Loucy (cell line): ENCODE measurements at regions not wholly inside any gene's neighbourhood (a gene's known extent, or its start where the extent isn't known, plus 50 kb on each side); places are given as distances from the start of the nearest gene placed in this dataset.

Experiments
- H2AFZ ChIP-seq: fragments of 200-600 bp; sonication (generic); 2 replicates; pipeline ENCODE4 v1.6.0; 2016; ENCODE audit warnings: antibody characterized with exemption, mild to moderate bottlenecking, low read length, moderate library complexity
- H3F3A ChIP-seq: fragments of 200-600 bp; 2 replicates; pipeline ENCODE4 v1.6.0; 2016; ENCODE audit warnings: antibody characterized with exemption, low read depth, mild to moderate bottlenecking
- H3K27me3 ChIP-seq: fragments of 200-600 bp; sonication (generic); 2 replicates; pipeline ENCODE4 v1.6.1; 2014; ENCODE audit warnings: low read length, mild to moderate bottlenecking; ENCODE audit not compliant: insufficient read depth, poor library complexity, severe bottlenecking
- H3K36me3 ChIP-seq: fragments of 200-600 bp; sonication (generic); 2 replicates; pipeline ENCODE4 v1.6.1; 2016; ENCODE audit warnings: low read length; ENCODE audit not compliant: insufficient read depth
- H3K4me1 ChIP-seq: fragments of 200-600 bp; sonication (generic); 2 replicates; pipeline ENCODE4 v1.5.1; 2014; ENCODE audit warnings: low read length, mild to moderate bottlenecking; ENCODE audit not compliant: insufficient read depth, poor library complexity, severe bottlenecking
- H3K4me2 ChIP-seq: fragments of 200-600 bp; sonication (generic); 2 replicates; pipeline ENCODE4 v1.6.0; 2014; ENCODE audit warnings: antibody characterized with exemption, low read length, low read depth, mild to moderate bottlenecking; ENCODE audit not compliant: poor library complexity, severe bottlenecking
- H3K4me3 ChIP-seq: fragments of 200-600 bp; sonication (generic); 2 replicates; pipeline ENCODE4 v1.5.1; 2014; ENCODE audit warnings: low read length, mild to moderate bottlenecking, mixed read lengths; ENCODE audit not compliant: poor library complexity, severe bottlenecking
- H3K79me2 ChIP-seq: fragments of 200-600 bp; sonication (generic); 2 replicates; pipeline ENCODE4 v1.6.1; 2014; ENCODE audit warnings: low read length; ENCODE audit not compliant: insufficient read depth
- H3K9ac ChIP-seq: fragments of 200-600 bp; sonication (generic); 2 replicates; pipeline ENCODE4 v1.6.0; 2014; ENCODE audit warnings: mild to moderate bottlenecking, low read depth, low read length, moderate library complexity; ENCODE audit not compliant: poor library complexity, severe bottlenecking
- H3K9me2 ChIP-seq: fragments of 200-600 bp; sonication (generic); replicated peaks from 2 replicates; pipeline ENCODE4 v1.6.1; 2016; ENCODE audit warnings: low read depth, low read length, mixed read lengths
- H3K9me3 ChIP-seq: fragments of 200-600 bp; sonication (generic); 2 replicates; pipeline ENCODE4 v1.6.1; 2014; ENCODE audit warnings: mild to moderate bottlenecking, antibody characterized with exemption, low read length, low read depth; ENCODE audit not compliant: insufficient read depth
- H4K20me1 ChIP-seq: fragments of 200-600 bp; sonication (generic); 2 replicates; pipeline ENCODE4 v1.6.0; 2014; ENCODE audit warnings: antibody characterized with exemption, low read length, mild to moderate bottlenecking; ENCODE audit not compliant: insufficient read depth, poor library complexity, severe bottlenecking
- EZH2phosphoT487 ChIP-seq: fragments of 200-600 bp; IDR thresholded peaks from 2 replicates; pipeline ENCODE4 v1.6.1; 2018; ENCODE audit warnings: antibody characterized with exemption, mild to moderate bottlenecking, moderate library complexity, borderline replicate concordance
- TF ChIP-seq, protein P1 (sequence below): fragments of 200-600 bp; sonication (generic); conservative IDR thresholded peaks from 2 replicates; pipeline ENCODE4 v1.5.1; 2014; ENCODE audit warnings: mild to moderate bottlenecking, antibody characterized with exemption, low read length

DNA sequence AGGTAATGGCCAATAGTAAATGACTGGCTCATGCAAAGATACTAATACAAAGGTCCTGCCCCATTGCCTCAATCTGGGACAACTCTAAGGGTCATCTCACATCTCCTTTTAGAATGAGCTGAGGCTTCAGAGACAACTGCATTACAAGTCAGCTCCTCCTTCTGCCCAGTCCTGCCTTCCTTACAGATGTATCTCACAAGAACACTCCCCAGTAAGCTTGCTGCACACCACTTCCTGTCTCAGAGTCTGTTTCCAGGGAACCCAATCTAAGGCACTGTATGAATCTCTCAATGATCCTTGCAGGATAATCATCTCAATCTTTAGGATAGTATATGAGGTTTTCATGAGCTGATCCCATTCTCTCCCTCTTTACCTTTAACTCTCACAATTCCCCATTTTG lies 57.8 kb upstream of the ZDHHC17 start:
- H3K9me2 ChIP-seq, result no peaks in the 10 kb centered on the region
- no peaks in the 10 kb centered on the region for H3K36me3 ChIP-seq
- no peak overlapping the region for H3K4me3 ChIP-seq
- H3K9me3 ChIP-seq, result no peaks in the 10 kb centered on the region
- TF ChIP-seq, protein P1, sequence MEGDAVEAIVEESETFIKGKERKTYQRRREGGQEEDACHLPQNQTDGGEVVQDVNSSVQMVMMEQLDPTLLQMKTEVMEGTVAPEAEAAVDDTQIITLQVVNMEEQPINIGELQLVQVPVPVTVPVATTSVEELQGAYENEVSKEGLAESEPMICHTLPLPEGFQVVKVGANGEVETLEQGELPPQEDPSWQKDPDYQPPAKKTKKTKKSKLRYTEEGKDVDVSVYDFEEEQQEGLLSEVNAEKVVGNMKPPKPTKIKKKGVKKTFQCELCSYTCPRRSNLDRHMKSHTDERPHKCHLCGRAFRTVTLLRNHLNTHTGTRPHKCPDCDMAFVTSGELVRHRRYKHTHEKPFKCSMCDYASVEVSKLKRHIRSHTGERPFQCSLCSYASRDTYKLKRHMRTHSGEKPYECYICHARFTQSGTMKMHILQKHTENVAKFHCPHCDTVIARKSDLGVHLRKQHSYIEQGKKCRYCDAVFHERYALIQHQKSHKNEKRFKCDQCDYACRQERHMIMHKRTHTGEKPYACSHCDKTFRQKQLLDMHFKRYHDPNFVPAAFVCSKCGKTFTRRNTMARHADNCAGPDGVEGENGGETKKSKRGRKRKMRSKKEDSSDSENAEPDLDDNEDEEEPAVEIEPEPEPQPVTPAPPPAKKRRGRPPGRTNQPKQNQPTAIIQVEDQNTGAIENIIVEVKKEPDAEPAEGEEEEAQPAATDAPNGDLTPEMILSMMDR, result no peak
- TF ChIP-seq EZH2phosphoT487, result no peak
- peak overlapping the region; percentile 29 for H2AFZ ChIP-seq
- H3F3A ChIP-seq, result no peaks in the 10 kb centered on the region
- no peaks in the 10 kb centered on the region for H4K20me1 ChIP-seq
- H3K79me2 ChIP-seq, result no peaks in the 10 kb centered on the region
- peaks cover 7% of the 10 kb centered on the region for H3K4me1 ChIP-seq
- H3K27me3 ChIP-seq, result no peaks in the 10 kb centered on the region
- H3K9ac ChIP-seq, result no peak overlapping the region
- H3K4me2 ChIP-seq, result no peak overlapping the region

DNA sequence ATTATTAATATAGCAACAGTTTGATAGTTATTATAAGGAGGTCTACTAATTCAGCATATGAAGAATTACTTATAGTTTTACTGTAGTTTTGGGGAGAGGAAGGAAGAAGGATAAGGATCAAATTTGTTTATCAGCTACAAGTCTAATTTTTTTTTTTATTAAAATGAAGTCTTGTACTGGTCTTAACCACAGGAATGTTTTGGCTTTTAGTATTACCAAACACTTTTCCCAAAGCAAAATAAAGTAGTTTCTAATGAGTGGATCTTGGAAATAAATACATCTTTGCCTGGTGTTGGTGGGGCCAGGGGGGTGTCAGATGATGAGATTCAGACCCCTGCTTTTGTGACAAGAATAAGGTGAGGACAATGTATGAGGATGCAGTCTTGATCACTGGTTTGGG lies 57.2 kb upstream of the ZDHHC17 start:
- Histone ChIP-seq H3K36me3 (no peaks in the 10 kb centered on the region), H3K9ac (no peak overlapping the region), H3K9me3 (no peaks in the 10 kb centered on the region), H3K4me2 (no peak overlapping the region), H3K79me2 (no peaks in the 10 kb centered on the region), H4K20me1 (no peaks in the 10 kb centered on the region), H3K4me3 (no peak overlapping the region), H3K27me3 (no peaks in the 10 kb centered on the region), H3K9me2 (no peaks in the 10 kb centered on the region), H3K4me1 (peaks cover 7% of the 10 kb centered on the region), H2AFZ (no peak overlapping the region), H3F3A (no peaks in the 10 kb centered on the region)
- TF ChIP-seq, protein P1, result no peak
- TF ChIP-seq EZH2phosphoT487, result no peak

DNA sequence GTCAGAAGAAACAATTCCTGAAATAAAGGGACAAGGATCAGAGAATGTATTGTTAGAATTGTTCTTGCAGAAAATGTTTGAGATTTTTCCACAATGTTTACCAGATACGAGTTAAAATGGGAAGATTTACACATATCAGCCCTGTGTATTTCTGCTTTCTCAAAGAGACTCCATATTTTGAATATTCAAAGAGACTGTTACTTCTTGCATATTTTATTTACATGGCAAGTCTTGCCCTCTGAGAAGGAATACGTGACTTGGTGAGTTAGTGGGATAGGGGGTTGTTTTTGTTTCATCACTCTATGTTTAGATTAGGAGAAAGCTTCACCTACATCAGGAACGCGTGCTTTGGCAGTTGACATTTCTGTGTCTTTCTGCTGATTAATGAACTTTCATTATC lies 56.1 kb upstream of the ZDHHC17 start:
- no peak overlapping the region for H3K4me3 ChIP-seq
- no peaks in the 10 kb centered on the region for H3K9me2 ChIP-seq
- no peaks in the 10 kb centered on the region for H3K36me3 ChIP-seq
- H2AFZ ChIP-seq, result peak overlapping the region; percentile 44; the same call in 1 of the 2 replicates
- no peaks in the 10 kb centered on the region for H3K27me3 ChIP-seq
- H3K4me2 ChIP-seq, result no peak overlapping the region
- H3K4me1 ChIP-seq, result peaks cover 7% of the 10 kb centered on the region
- H3K9me3 ChIP-seq, result no peaks in the 10 kb centered on the region
- no peak overlapping the region for H3K9ac ChIP-seq
- no peaks in the 10 kb centered on the region for H3F3A ChIP-seq
- no peaks in the 10 kb centered on the region for H4K20me1 ChIP-seq
- TF ChIP-seq EZH2phosphoT487, result no peak
- H3K79me2 ChIP-seq, result no peaks in the 10 kb centered on the region

DNA sequence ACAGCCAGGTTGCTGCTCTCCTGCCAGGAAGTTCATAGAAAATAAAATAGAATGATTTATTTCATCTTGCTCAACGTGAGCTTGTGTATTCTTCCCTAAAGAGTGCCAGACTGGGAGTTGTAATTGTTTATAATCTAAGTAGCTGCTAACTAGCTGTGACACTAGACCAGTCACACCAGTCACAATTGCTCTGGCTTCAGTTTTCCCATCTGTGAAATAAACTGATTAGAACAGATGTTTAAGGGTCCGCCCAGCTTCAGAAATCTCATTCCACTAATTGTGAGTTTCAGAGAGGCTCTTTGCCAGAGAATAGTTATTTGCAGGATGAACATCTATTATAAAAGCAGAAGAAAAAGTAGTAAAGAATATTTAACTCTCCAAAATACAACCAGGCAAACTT lies 55.6 kb upstream of the ZDHHC17 start:
- H3K4me3 ChIP-seq, result no peak overlapping the region
- H4K20me1 ChIP-seq, result no peaks in the 10 kb centered on the region
- H3F3A ChIP-seq, result no peaks in the 10 kb centered on the region
- H3K36me3 ChIP-seq, result no peaks in the 10 kb centered on the region
- H3K79me2 ChIP-seq, result no peaks in the 10 kb centered on the region
- H3K4me2 ChIP-seq, result no peak overlapping the region
- TF ChIP-seq, protein P1, result no peak
- TF ChIP-seq EZH2phosphoT487, result no peak
- H3K9me3 ChIP-seq, result no peaks in the 10 kb centered on the region
- H3K27me3 ChIP-seq, result no peaks in the 10 kb centered on the region
- H3K9me2 ChIP-seq, result no peaks in the 10 kb centered on the region
- H3K9ac ChIP-seq, result no peak overlapping the region
- peaks cover 7% of the 10 kb centered on the region for H3K4me1 ChIP-seq
- 0 out of 2 replicates have a peak overlapping the region, but pooled peaks have one; percentile 44 for H2AFZ ChIP-seq
